ENCODE measurements at regions not wholly inside any gene's neighbourhood (a gene's known extent, or its start where the extent isn't known, plus 50 kb on each side); places are given as distances from the start of the nearest gene placed in this dataset.
"Not testable (repeated sequence)": the region's sequence is repeated elsewhere in the genome, so short reads cannot be mapped to it uniquely, and the experiment has no call there.

DNA sequence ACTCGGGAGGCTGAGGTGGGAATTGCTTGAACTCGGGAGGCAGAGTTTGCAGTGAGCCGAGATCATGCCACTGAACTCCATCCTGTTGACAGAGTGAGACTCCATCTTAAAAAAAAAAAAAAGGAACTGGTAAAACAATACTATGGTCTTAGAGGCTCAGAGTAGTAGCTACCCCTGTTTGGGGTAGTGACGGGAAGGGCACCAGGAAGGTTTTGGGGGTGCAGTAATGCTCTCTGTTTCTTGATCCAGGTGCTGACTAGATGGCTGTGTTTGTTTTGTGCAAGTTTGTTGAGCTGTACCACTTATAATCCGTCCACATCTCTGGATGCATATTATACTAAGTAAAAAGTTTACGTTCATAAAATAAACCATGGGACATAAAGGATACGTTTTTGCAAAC, 765.8 kb upstream of the TPTE start:
- DNase-seq, result no peak
- H3K27me3 ChIP-seq (ENCODE audit: control insufficient read depth, insufficient read depth, low read length), result no peaks in the 10 kb centered on the region
- H3K9me3 ChIP-seq (ENCODE audit: control insufficient read depth in 2 of 3, insufficient read depth in 1 of 3, low read length in 3 of 3), result peaks cover 0 to 11% (median 2%) of the 10 kb centered on the region in 3 donors
- no peak for FAIRE-seq
- H3K4me1 ChIP-seq (ENCODE audit: control insufficient read depth in 2 of 3, insufficient read depth in 2 of 3, low read depth in 1 of 3, low read length in 3 of 3), result no peaks in the 10 kb centered on the region
- H3K9ac ChIP-seq (ENCODE audit: low read length in 3 of 3), result no peak overlapping the region
- intact Hi-C loops (cut with DNase I), result no loop called here
- no peaks in the 10 kb centered on the region for H3K36me3 ChIP-seq (ENCODE audit: control insufficient read depth in 2 of 3, insufficient read depth in 3 of 3, low read length in 3 of 3)
- H3K4me3 ChIP-seq (ENCODE audit: low read length in 3 of 3), result no peak overlapping the region
- TF ChIP-seq, protein P1, sequence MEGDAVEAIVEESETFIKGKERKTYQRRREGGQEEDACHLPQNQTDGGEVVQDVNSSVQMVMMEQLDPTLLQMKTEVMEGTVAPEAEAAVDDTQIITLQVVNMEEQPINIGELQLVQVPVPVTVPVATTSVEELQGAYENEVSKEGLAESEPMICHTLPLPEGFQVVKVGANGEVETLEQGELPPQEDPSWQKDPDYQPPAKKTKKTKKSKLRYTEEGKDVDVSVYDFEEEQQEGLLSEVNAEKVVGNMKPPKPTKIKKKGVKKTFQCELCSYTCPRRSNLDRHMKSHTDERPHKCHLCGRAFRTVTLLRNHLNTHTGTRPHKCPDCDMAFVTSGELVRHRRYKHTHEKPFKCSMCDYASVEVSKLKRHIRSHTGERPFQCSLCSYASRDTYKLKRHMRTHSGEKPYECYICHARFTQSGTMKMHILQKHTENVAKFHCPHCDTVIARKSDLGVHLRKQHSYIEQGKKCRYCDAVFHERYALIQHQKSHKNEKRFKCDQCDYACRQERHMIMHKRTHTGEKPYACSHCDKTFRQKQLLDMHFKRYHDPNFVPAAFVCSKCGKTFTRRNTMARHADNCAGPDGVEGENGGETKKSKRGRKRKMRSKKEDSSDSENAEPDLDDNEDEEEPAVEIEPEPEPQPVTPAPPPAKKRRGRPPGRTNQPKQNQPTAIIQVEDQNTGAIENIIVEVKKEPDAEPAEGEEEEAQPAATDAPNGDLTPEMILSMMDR (IDR thresholded peaks at IDR 0.05; ENCODE audit: borderline replicate concordance, extremely low read depth, insufficient read depth), result no peak
- no peak overlapping the region for H3K27ac ChIP-seq (ENCODE audit: low read depth in 2 of 2, low read length in 2 of 2)

DNA sequence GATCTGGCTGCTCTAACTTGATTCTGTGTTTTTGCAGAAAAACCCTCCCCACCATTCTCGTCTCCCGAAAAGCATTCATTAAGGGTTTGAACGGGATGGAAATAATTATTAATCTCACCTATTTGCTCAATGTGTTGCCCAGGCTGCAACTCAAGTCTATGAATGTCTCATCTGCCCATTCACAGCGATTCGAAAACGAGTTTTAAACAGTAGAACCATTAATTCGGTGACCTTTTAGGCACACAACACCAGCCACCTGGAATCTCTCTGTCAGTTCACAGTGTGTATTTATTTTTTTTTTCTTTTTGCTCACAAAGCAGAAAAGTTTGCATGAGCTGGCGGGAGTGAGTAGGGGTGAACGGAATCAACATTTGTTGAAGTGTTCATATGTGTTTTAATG, 764.7 kb upstream of the TPTE start:
- TF ChIP-seq, protein P1 (IDR thresholded peaks at IDR 0.05; ENCODE audit: borderline replicate concordance, extremely low read depth, insufficient read depth), result no peak
- intact Hi-C loops (cut with DNase I), result no loop called here
- H3K9ac ChIP-seq (ENCODE audit: low read length in 3 of 3), result no peak overlapping the region
- no peaks in the 10 kb centered on the region for H3K27me3 ChIP-seq (ENCODE audit: control insufficient read depth, insufficient read depth, low read length)
- no peaks in the 10 kb centered on the region for H3K36me3 ChIP-seq (ENCODE audit: control insufficient read depth in 2 of 3, insufficient read depth in 3 of 3, low read length in 3 of 3)
- H3K4me1 ChIP-seq (ENCODE audit: control insufficient read depth in 2 of 3, insufficient read depth in 2 of 3, low read depth in 1 of 3, low read length in 3 of 3), result no peaks in the 10 kb centered on the region
- H3K9me3 ChIP-seq (ENCODE audit: control insufficient read depth in 2 of 3, insufficient read depth in 1 of 3, low read length in 3 of 3), result peaks cover 0 to 11% (median 2%) of the 10 kb centered on the region in 3 donors
- no peak for DNase-seq
- no peak for FAIRE-seq
- H3K4me3 ChIP-seq (ENCODE audit: low read length in 3 of 3), result no peak overlapping the region
- H3K27ac ChIP-seq (ENCODE audit: low read depth in 2 of 2, low read length in 2 of 2), result no peak overlapping the region

DNA sequence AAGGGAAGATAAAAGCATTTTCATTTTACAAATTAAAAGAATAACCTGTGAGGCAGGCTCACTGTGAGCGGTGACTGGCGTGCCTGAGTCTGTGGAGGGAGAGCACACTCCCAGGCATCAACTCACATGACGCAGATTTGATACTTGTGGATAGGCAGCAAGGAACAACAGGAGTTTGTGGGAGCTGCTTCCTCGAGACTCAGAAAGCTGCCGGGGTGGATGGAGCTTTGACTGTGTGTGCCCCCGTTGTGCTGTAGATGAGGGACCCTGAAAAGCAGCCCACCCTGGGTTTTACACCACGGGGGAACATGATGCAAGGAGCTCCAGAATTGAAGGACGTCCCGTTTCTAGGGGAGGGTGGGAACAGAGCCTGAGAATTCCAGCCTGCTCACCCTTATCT, 764.3 kb upstream of the TPTE start:
- H3K4me3 ChIP-seq (ENCODE audit: low read length in 3 of 3); intact Hi-C loops (cut with DNase I); H3K27ac ChIP-seq (ENCODE audit: low read depth in 2 of 2, low read length in 2 of 2); H3K27me3 ChIP-seq (ENCODE audit: control insufficient read depth, insufficient read depth, low read length); H3K9ac ChIP-seq (ENCODE audit: low read length in 3 of 3); FAIRE-seq; H3K4me1 ChIP-seq (ENCODE audit: control insufficient read depth in 2 of 3, insufficient read depth in 2 of 3, low read depth in 1 of 3, low read length in 3 of 3); DNase-seq; H3K36me3 ChIP-seq (ENCODE audit: control insufficient read depth in 2 of 3, insufficient read depth in 3 of 3, low read length in 3 of 3): not testable (repeated sequence)
- peaks cover 0 to 14% (median 2%) of the 10 kb centered on the region in 3 donors for H3K9me3 ChIP-seq (ENCODE audit: control insufficient read depth in 2 of 3, insufficient read depth in 1 of 3, low read length in 3 of 3)

DNA sequence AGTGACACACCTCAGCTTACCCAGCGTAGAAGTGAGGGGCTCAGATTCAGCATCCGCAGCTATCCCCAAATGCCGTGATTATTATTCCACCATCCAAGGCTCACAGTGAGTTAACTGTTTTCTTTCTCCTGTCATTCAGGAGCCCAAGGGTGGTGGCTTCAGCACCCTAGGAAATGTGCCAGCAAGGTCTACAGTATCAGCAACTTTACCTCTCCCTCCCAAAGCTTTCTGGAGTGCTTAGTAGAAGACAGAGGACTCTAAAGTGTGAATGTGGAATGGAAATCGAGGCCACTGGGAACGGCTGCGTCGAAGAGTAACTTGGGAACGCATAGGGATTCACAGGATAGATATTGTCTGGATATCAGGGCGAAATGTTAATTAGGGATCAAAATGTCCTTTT, 763.8 kb upstream of the TPTE start:
- intact Hi-C loops (cut with DNase I); H3K4me1 ChIP-seq (ENCODE audit: control insufficient read depth in 2 of 3, insufficient read depth in 2 of 3, low read depth in 1 of 3, low read length in 3 of 3); FAIRE-seq; H3K36me3 ChIP-seq (ENCODE audit: control insufficient read depth in 2 of 3, insufficient read depth in 3 of 3, low read length in 3 of 3); H3K9ac ChIP-seq (ENCODE audit: low read length in 3 of 3); H3K4me3 ChIP-seq (ENCODE audit: low read length in 3 of 3); H3K27ac ChIP-seq (ENCODE audit: low read depth in 2 of 2, low read length in 2 of 2); DNase-seq; H3K27me3 ChIP-seq (ENCODE audit: control insufficient read depth, insufficient read depth, low read length): not testable (repeated sequence)
- H3K9me3 ChIP-seq (ENCODE audit: control insufficient read depth in 2 of 3, insufficient read depth in 1 of 3, low read length in 3 of 3), result peaks cover 0 to 14% (median 2%) of the 10 kb centered on the region in 3 donors

DNA sequence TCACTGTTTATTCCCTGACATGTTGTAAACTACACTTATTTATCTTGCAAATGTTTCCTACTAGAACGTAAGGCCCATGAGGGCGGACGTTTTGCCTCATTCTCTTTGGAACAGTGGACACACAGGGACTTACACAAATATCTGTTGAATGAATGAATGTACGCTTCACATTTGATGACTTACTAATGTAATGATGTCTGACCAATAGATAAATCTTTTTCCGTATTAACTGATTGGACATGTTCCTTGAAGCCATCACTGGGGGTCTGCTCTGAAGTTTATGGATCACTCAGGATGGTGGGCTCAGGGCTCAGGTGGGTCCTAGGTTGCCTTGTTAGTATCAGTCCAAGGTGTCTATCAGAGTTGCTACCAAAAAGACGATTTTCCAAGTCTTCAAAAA, 763.2 kb upstream of the TPTE start:
- no peaks in the 10 kb centered on the region for H3K36me3 ChIP-seq (ENCODE audit: control insufficient read depth in 2 of 3, insufficient read depth in 3 of 3, low read length in 3 of 3)
- no peak overlapping the region for H3K27ac ChIP-seq (ENCODE audit: low read depth in 2 of 2, low read length in 2 of 2)
- no peak overlapping the region for H3K4me3 ChIP-seq (ENCODE audit: low read length in 3 of 3)
- DNase-seq, result peak in 1 of 5 donors; percentile 5
- TF ChIP-seq, protein P1 (IDR thresholded peaks at IDR 0.05; ENCODE audit: borderline replicate concordance, extremely low read depth, insufficient read depth), result no peak
- H3K9me3 ChIP-seq (ENCODE audit: control insufficient read depth in 2 of 3, insufficient read depth in 1 of 3, low read length in 3 of 3), result peaks cover 0 to 14% (median 2%) of the 10 kb centered on the region in 3 donors
- H3K27me3 ChIP-seq (ENCODE audit: control insufficient read depth, insufficient read depth, low read length), result no peaks in the 10 kb centered on the region
- H3K4me1 ChIP-seq (ENCODE audit: control insufficient read depth in 2 of 3, insufficient read depth in 2 of 3, low read depth in 1 of 3, low read length in 3 of 3), result no peaks in the 10 kb centered on the region
- intact Hi-C loops (cut with DNase I), result no loop called here
- no peak for FAIRE-seq
- H3K9ac ChIP-seq (ENCODE audit: low read length in 3 of 3), result no peak overlapping the region
